ENCODE measurements at regions not wholly inside any gene's neighbourhood (a gene's known extent, or its start where the extent isn't known, plus 50 kb on each side); places are given as distances from the start of the nearest gene placed in this dataset.

GRCh38 chr2:103526757-103527156 is 764.9 kb downstream of the TMEM182 start:
- DNase-seq: no peak

GRCh38 chr2:103527278-103527677 is 765.4 kb downstream of the TMEM182 start:
- DNase-seq: no peak

DNA sequence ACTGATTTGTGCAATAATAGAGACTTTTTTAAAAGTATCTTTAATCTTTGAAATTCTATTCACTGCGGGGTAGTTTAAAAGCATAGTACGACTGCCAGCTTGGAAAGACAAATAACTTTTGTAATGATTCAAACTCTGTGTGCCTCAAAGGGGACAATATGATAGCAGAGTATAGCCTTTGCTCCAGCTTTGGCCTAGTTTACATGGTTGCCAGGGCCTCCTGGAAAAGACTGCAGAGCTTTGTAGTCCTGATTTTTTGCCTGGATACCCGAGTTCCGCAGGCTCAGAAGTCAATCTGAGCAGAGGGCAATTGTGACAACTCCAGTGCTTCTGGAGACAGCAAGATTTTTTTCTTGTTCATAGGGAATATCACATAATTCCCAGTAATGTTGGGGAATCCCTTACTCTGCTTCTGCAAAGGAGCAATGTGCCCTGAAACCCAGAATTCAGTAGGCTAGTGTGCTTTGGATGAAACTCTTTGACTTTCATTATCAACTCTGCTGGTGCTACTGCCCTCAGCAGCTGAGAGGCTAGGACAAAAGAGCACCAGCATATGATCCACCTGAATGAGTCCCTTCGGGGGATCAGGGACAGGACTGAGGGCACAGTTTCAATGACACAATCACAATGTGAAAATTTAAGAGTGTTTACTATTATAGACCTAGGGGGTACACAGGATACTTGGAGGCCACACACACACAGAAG is 768.1 kb downstream of the TMEM182 start:
- no peak for DNase-seq

GRCh38 chr2:103552775-103553174 is 790.9 kb downstream of the TMEM182 start:
- DNase-seq: no peak

- DNase-seq: no peak
Observed at GRCh38 chr2:103594823-103595222, 833.0 kb downstream of the TMEM182 start.

DNA sequence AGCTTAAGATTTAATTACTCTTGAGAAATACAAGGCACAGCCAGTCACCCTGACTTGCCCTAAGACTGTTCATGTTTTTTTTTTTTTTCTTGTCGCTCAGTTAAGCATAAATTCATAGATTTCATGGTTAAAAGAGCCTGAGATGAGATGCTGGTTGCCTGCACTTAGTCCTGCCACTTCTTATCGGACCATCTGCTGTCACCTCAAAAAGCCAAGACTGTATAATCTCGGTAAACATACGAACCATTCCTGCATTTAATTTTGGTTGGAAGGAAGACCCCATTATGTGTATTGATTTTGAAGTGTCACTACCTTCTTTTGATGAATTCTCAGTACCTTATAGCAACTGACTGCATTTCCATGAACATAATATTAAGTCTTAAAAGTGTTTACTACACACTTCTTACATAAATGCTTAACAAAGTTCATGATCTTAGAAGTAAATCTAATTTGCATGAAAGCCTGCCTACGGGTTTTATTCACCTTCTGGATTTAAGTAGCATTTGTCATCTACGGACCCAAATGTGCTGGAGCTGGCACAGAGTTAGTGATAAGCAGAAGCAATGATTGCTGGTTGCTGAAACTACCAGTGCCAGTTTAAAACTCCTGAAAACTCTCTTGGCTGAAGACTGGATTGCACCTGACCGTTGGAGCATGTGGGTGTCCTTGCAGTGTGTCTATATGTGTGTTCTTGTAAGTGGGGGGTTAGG is 843.4 kb downstream of the TMEM182 start:
- no peak for DNase-seq

GRCh38 chr2:103615611-103616105 is 853.8 kb downstream of the TMEM182 start:
- no peak for DNase-seq

DNA sequence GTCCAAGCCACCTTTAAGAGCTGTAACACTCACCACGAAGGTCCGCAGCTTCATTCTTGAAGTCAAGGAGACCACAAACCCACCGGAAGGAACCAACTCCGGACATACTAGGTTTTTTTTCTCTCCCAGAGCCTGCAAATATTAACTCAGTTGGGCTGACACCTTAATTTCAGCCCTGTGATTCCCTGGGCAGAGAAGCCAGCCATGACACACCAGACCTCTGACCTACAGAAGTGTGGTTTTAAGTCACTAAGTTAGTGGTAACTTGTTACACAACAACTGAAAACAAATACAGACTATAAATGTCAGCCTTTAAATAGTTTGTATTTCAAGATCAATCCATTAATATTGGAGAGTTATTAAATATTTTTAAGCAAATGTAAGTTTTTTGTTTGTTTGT is 855.1 kb downstream of the TMEM182 start:
- DNase-seq: no peak

DNA sequence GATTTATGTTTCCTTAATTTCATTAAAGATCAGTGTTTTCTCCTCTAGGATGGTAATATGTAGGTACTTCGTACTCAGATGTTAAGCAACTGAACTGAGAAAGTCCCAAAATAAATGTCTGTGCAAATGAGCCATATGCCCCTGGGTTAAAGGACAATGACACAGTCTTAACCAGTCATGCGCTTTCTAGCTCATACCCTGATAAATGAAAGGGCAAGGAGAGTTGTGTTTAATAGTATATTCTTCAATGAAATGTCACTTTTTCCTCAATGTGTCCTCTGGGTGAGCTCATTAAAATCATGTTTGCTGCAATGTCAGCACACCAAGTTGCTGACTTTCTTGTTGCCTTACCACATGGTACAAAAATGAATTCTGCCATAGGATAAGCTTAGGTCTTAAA is 856.3 kb downstream of the TMEM182 start:
- no peak for DNase-seq

DNA sequence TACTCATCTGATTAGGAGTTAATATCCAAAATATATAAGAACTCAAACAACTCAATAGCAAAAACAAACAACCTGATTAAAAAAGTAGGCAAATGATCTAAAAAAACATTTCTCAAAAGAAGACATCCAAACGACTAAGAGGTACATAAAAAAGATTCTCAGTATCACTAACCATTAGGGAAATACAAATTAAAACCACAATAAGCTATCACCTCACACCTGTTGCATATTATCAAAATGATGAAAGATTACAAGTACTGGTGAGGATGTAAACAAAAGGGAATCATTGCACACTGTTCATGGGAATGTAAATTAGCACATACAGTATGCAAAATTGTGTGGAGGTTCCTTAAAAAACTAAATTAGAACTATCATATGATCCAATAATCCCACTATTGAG is 865.5 kb downstream of the TMEM182 start:
- no peak for DNase-seq

- no peak for DNase-seq
Observed at GRCh38 chr2:103638978-103639377, 877.1 kb downstream of the TMEM182 start.

GRCh38 chr2:103656558-103656957 is 894.7 kb downstream of the TMEM182 start:
- no peak for DNase-seq

DNA sequence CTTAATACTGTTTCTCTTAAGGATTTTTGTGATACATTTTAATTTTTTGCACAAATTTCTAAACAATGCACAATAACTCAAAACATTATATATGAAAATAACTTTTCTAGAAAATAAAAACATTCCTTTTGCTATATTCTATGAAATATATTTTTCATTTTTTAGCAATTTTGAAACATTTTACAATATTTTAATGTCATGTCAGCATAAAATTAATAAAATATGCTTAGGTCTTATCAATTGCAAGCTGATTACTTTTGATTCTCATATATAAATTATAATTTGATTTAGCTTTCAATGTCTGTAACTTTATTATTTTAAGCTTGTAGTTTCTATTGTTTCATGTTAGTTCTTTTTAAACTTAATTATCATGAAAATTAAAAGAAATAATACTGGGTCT is 898.7 kb downstream of the TMEM182 start:
- no peak for DNase-seq

GRCh38 chr2:103660947-103661346 is 899.1 kb downstream of the TMEM182 start:
- DNase-seq: no peak

DNA sequence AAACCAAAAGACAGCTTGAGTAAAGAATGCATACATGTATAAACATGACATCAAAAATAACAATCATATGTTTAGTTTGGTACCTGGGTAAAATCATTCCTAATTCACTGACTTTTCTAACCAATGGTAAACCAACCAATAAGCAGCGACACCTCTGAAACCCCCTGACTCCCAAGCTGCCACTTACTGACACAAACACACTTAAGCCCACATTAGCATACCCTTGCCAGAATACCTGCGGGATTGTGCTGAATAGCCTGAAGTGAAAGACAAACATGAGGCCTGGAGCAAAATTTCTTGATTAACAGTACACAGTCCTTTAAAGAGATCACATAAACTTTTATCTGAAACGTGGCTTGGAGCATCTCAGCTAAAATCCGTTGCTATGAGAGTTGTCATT is 902.9 kb downstream of the TMEM182 start:
- DNase-seq: no peak

- no peak for DNase-seq
Observed at GRCh38 chr2:103667335-103667884, 905.6 kb downstream of the TMEM182 start.

- DNase-seq: no peak
Observed at GRCh38 chr2:103669531-103669930, 907.7 kb downstream of the TMEM182 start.

Measured in SHP77 treated with DMSO at 0.1 percent for 48 hours (cell line).